Fibroblast of lung (primary cell): ENCODE measurements at regions not wholly inside any gene's neighbourhood (a gene's known extent, or its start where the extent isn't known, plus 50 kb on each side); places are given as distances from the start of the nearest gene placed in this dataset.

Experiments
- DNase-seq, 2 donors: peaks; one replicate each; pipeline versions ENCODE4 v3.0.0 to v3.0.0-alpha.2; 2010; ENCODE audit warnings: low read depth in 2 of 2
- H2AFZ ChIP-seq: 2 replicates; pipeline ENCODE4 v1.5.1; 2012; ENCODE audit warnings: low read length, control low read depth, inconsistent platforms
- H3K27ac ChIP-seq: 2 replicates; pipeline ENCODE4 v1.5.1; 2011; ENCODE audit warnings: low read length, control low read depth; ENCODE audit not compliant: insufficient read depth
- H3K27me3 ChIP-seq: 2 replicates; pipeline ENCODE4 v1.5.1; 2011; ENCODE audit warnings: mild to moderate bottlenecking, low read length; ENCODE audit not compliant: control insufficient read depth, insufficient read depth
- H3K36me3 ChIP-seq: 2 replicates; pipeline ENCODE4 v1.5.1; 2011; ENCODE audit warnings: low read length; ENCODE audit not compliant: control insufficient read depth, insufficient read depth
- H3K4me1 ChIP-seq: 2 replicates; pipeline ENCODE4 v1.5.1; 2011; ENCODE audit warnings: low read length; ENCODE audit not compliant: control insufficient read depth, insufficient read depth; ENCODE audit errors: extremely low read depth
- H3K4me2 ChIP-seq: 2 replicates; pipeline ENCODE4 v1.5.1; 2011; ENCODE audit warnings: low read length, control low read depth; ENCODE audit not compliant: insufficient read depth; ENCODE audit errors: extremely low read depth
- H3K4me3 ChIP-seq, 4 experiments: fragments of 200-600 bp in 1 of 4; sonication (generic) in 1 of 4; replicated peaks in 1 of 4; 2 replicates each; pipeline ENCODE4 v1.5.1; 2011 to 2016; ENCODE audit warnings: low read length in 4 of 4, low read depth in 3 of 4, mild to moderate bottlenecking in 3 of 4, control low read depth in 2 of 4, inconsistent platforms in 1 of 4, mixed read lengths in 1 of 4; ENCODE audit not compliant: insufficient read depth in 1 of 4; ENCODE audit errors: control extremely low read depth in 1 of 4
- H3K79me2 ChIP-seq: 2 replicates; pipeline ENCODE4 v1.5.1; 2012; ENCODE audit warnings: mild to moderate bottlenecking, low read length, inconsistent platforms; ENCODE audit not compliant: control insufficient read depth, insufficient read depth
- H3K9ac ChIP-seq: 2 replicates; pipeline ENCODE4 v1.5.1; 2011; ENCODE audit warnings: mild to moderate bottlenecking, low read length, control low read depth; ENCODE audit not compliant: insufficient read depth
- H3K9me3 ChIP-seq: 2 replicates; pipeline ENCODE4 v1.5.1; 2012; ENCODE audit warnings: low read depth, low read length; ENCODE audit not compliant: control insufficient read depth, insufficient read depth
- H4K20me1 ChIP-seq: 2 replicates; pipeline ENCODE4 v1.5.1; 2011; ENCODE audit warnings: low read length; ENCODE audit not compliant: control insufficient read depth, insufficient read depth; ENCODE audit errors: extremely low read depth
- CTCF ChIP-seq, 2 donors: IDR thresholded peaks in 1 of 2; conservative IDR thresholded peaks in 1 of 2; 1 replicate in 1 of 2; 2 replicates in 1 of 2; pipeline ENCODE4 v1.5.1; 2011 to 2012; ENCODE audit warnings: low read length in 2 of 2, control low read depth in 1 of 2, inconsistent platforms in 1 of 2, low read depth in 1 of 2, mild to moderate bottlenecking in 1 of 2
- EZH2 ChIP-seq: IDR thresholded peaks from 2 replicates; pipeline ENCODE4 v1.5.1; 2012; ENCODE audit warnings: low read length, control low read depth, mild to moderate bottlenecking; ENCODE audit errors: missing control alignments

GRCh38 chr4:36979533-36979932, 265.0 kb upstream of the NWD2 start:
- Histone ChIP-seq H3K4me2 (no peak overlapping the region), H3K4me1 (no peaks in the 10 kb centered on the region), H3K36me3 (no peaks in the 10 kb centered on the region), H4K20me1 (no peaks in the 10 kb centered on the region), H3K27ac (no peak overlapping the region), H3K4me3 (no peak overlapping the region), H3K79me2 (no peaks in the 10 kb centered on the region), H3K9me3 (no peaks in the 10 kb centered on the region), H2AFZ (no peak overlapping the region), H3K27me3 (no peaks in the 10 kb centered on the region), H3K9ac (no peak overlapping the region)
- DNase-seq: no peak
- TF ChIP-seq EZH2: no peak
- no peak for TF ChIP-seq CTCF (conservative IDR thresholded peaks at IDR 0.05 in 1 of 2, IDR thresholded peaks at IDR 0.05 in 1 of 2; ENCODE audit: low read depth in 1 of 2, low read length in 2 of 2)

GRCh38 chr4:36990128-36990872, 254.2 kb upstream of the NWD2 start:
- H3K4me3 ChIP-seq: no peak overlapping the region
- no peak overlapping the region for H3K4me2 ChIP-seq
- no peaks in the 10 kb centered on the region for H3K27me3 ChIP-seq
- H2AFZ ChIP-seq: no peak overlapping the region
- H3K4me1 ChIP-seq: no peaks in the 10 kb centered on the region
- no peaks in the 10 kb centered on the region for H3K79me2 ChIP-seq
- no peak for DNase-seq
- H3K9ac ChIP-seq: no peak overlapping the region
- H4K20me1 ChIP-seq: no peaks in the 10 kb centered on the region
- TF ChIP-seq EZH2 (no peak), CTCF (conservative IDR thresholded peaks at IDR 0.05 in 1 of 2, IDR thresholded peaks at IDR 0.05 in 1 of 2; ENCODE audit: low read depth in 1 of 2, low read length in 2 of 2) (no peak)
- no peaks in the 10 kb centered on the region for H3K36me3 ChIP-seq
- H3K27ac ChIP-seq: no peak overlapping the region
- H3K9me3 ChIP-seq: no peaks in the 10 kb centered on the region

- no peaks in the 10 kb centered on the region for H3K9me3 ChIP-seq
- no peaks in the 10 kb centered on the region for H3K4me1 ChIP-seq
- H3K27me3 ChIP-seq: no peaks in the 10 kb centered on the region
- TF ChIP-seq EZH2 (no peak), CTCF (conservative IDR thresholded peaks at IDR 0.05 in 1 of 2, IDR thresholded peaks at IDR 0.05 in 1 of 2; ENCODE audit: low read depth in 1 of 2, low read length in 2 of 2) (no peak)
- DNase-seq: no peak
- H3K9ac ChIP-seq: no peak overlapping the region
- H3K4me2 ChIP-seq: no peak overlapping the region
- H3K79me2 ChIP-seq: no peaks in the 10 kb centered on the region
- no peak overlapping the region for H3K27ac ChIP-seq
- no peaks in the 10 kb centered on the region for H3K36me3 ChIP-seq
- no peaks in the 10 kb centered on the region for H4K20me1 ChIP-seq
- no peak overlapping the region for H3K4me3 ChIP-seq
- H2AFZ ChIP-seq: no peak overlapping the region
Measured at GRCh38 chr4:36997727-36998126, 246.8 kb upstream of the NWD2 start.
